ENCODE measurements at regions not wholly inside any gene's neighbourhood (a gene's known extent, or its start where the extent isn't known, plus 50 kb on each side); places are given as distances from the start of the nearest gene placed in this dataset.

DNA sequence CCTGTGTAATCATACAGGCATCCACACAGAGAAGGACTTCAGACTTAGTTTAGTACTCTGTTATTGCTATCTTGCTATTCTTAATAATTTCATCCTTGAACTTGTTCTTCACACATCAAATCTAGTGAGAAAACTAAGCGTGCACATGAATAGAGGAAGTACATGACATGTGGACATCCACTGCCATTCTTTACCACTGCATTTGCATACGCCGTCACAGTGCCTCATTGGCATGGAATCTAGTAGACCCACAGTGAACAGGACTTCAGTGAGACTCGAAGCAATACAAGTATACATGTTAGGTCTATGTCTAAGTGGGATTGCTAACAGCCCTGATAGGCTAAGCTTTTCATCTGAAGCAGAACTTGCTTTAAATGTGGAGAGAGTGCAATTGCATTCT lies 592.1 kb downstream of the TLE4 start:
- Histone ChIP-seq H2BK15ac (ENCODE audit: low read length) (no peak overlapping the region), H2BK120ac (ENCODE audit: low read depth, low read length) (no peak overlapping the region), H2AFZ (ENCODE audit: low read length) (no peak overlapping the region), H3K23ac (ENCODE audit: low read depth, low read length, poor library complexity) (no peak overlapping the region), H2BK12ac (ENCODE audit: low read length) (no peak overlapping the region), H3K14ac (ENCODE audit: low read length) (no peak overlapping the region), H3K9me3 (replicated peaks in 1 of 2; ENCODE audit: control insufficient read depth in 2 of 2, insufficient read depth in 1 of 2, low read depth in 1 of 2, low read length in 2 of 2) (no peaks in the 10 kb centered on the region), H3K4me3 (ENCODE audit: low read length in 2 of 2) (no peak overlapping the region), H2AK5ac (ENCODE audit: low read depth, low read length) (no peak overlapping the region), H3K9ac (ENCODE audit: low read depth, low read length, poor library complexity) (no peak overlapping the region), H3K27me3 (ENCODE audit: control insufficient read depth in 3 of 3, insufficient read depth in 3 of 3, low read depth in 1 of 3, low read length in 3 of 3) (no peaks in the 10 kb centered on the region), H3K79me1 (ENCODE audit: low read depth, low read length) (no peaks in the 10 kb centered on the region), H4K91ac (ENCODE audit: low read depth, low read length, poor library complexity) (no peak overlapping the region), H4K8ac (ENCODE audit: low read depth, low read length) (no peak overlapping the region), H3K4me1 (ENCODE audit: control insufficient read depth in 2 of 2, insufficient read depth in 1 of 2, low read depth in 1 of 2, low read length in 2 of 2) (no peaks in the 10 kb centered on the region), H3K4ac (ENCODE audit: low read length) (no peak overlapping the region), H3K4me2 (ENCODE audit: insufficient read depth, low read length, poor library complexity, severe bottlenecking) (no peak overlapping the region), H2BK5ac (ENCODE audit: low read length) (no peak overlapping the region), H3K18ac (ENCODE audit: low read length) (no peak overlapping the region), H3K36me3 (replicated peaks in 1 of 2; ENCODE audit: control insufficient read depth in 2 of 2, insufficient read depth in 2 of 2, low read length in 2 of 2) (no peaks in the 10 kb centered on the region), H3K27ac (replicated peaks; ENCODE audit: low read length) (no peak overlapping the region)
- DNase-seq (ENCODE audit: low spot score), result no peak
- WGBS, 2 donors (ENCODE audit: extremely low coverage in 2 of 2, insufficient read length in 2 of 2, insufficient replicate concordance in 1 of 2), result no CpG with 5 or more reads among the region's 4 CpGs

DNA sequence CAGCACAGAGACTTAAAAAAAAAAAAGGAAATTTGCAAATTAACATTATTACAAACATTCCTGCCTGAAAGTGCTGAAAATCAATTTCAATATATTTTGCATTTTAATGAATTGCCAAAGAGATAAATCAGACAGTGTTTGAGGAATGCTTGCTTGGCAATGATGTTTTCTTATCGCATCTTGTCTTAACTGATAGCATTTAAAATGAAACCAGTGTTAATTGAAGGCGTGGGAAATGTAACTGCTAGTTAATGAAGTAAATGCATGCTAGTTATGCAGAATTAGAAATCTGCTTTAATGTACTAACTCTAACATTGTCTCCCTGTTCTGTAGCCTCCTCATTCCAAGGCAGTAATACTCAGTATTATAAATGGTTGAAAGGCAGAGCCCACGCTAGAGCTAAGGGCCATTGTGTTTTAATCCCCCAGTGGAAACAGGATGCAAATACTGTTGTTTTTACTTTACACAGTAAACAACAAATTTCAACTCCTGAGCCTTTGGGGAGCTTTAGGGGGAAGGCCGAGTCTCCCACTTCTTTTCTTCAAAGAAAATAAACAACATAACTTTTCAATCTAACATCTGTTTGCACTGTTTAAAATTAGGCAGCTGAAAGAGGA lies 586.9 kb downstream of the TLE4 start:
- Histone ChIP-seq H2AK5ac (ENCODE audit: low read depth, low read length) (no peak overlapping the region), H3K9ac (ENCODE audit: low read depth, low read length, poor library complexity) (no peak overlapping the region), H3K4me2 (ENCODE audit: insufficient read depth, low read length, poor library complexity, severe bottlenecking) (no peak overlapping the region)

DNA sequence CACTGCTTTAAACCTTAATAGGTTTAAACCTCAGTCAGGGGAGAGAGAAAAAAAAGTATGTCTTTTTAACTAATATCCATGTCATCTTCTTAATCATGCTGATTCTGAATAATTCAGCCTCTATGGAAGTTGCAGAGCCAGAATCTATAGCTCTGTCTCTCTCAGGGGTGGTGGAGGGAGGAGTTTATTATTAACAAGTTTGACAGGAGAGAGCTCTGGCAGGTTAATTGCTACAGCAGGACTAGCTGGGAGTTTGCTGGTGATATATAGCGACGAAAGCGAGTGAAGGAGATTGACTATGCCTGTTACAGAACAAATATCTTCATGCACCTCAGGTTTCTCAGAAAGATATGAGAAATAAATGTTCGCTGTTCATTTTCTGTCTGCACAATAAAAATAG lies 586.4 kb downstream of the TLE4 start:
- H3K4me1 ChIP-seq (ENCODE audit: control insufficient read depth in 2 of 2, insufficient read depth in 1 of 2, low read depth in 1 of 2, low read length in 2 of 2), result no peaks in the 10 kb centered on the region
- no peak overlapping the region for H3K14ac ChIP-seq (ENCODE audit: low read length)
- no peak overlapping the region for H2BK12ac ChIP-seq (ENCODE audit: low read length)
- H2BK120ac ChIP-seq (ENCODE audit: low read depth, low read length), result no peak overlapping the region
- H3K4ac ChIP-seq (ENCODE audit: low read length), result no peak overlapping the region
- no peak overlapping the region for H2BK15ac ChIP-seq (ENCODE audit: low read length)
- no peak for DNase-seq (ENCODE audit: low spot score)
- H2AFZ ChIP-seq (ENCODE audit: low read length), result no peak overlapping the region
- no peak overlapping the region for H3K18ac ChIP-seq (ENCODE audit: low read length)
- no peak overlapping the region for H3K27ac ChIP-seq (replicated peaks; ENCODE audit: low read length)
- H3K4me3 ChIP-seq (ENCODE audit: low read length in 2 of 2), result no peak overlapping the region
- H4K8ac ChIP-seq (ENCODE audit: low read depth, low read length), result no peak overlapping the region
- no peak overlapping the region for H2AK5ac ChIP-seq (ENCODE audit: low read depth, low read length)
- no peak overlapping the region for H4K91ac ChIP-seq (ENCODE audit: low read depth, low read length, poor library complexity)
- H3K4me2 ChIP-seq (ENCODE audit: insufficient read depth, low read length, poor library complexity, severe bottlenecking), result no peak overlapping the region
- H3K27me3 ChIP-seq (ENCODE audit: control insufficient read depth in 3 of 3, insufficient read depth in 3 of 3, low read depth in 1 of 3, low read length in 3 of 3), result no peaks in the 10 kb centered on the region
- H3K79me1 ChIP-seq (ENCODE audit: low read depth, low read length), result no peaks in the 10 kb centered on the region
- no CpG with 5 or more reads among the region's 4 CpGs for WGBS, 2 donors (ENCODE audit: extremely low coverage in 2 of 2, insufficient read length in 2 of 2, insufficient replicate concordance in 1 of 2)
- no peaks in the 10 kb centered on the region for H3K9me3 ChIP-seq (replicated peaks in 1 of 2; ENCODE audit: control insufficient read depth in 2 of 2, insufficient read depth in 1 of 2, low read depth in 1 of 2, low read length in 2 of 2)
- H3K9ac ChIP-seq (ENCODE audit: low read depth, low read length, poor library complexity), result no peak overlapping the region
- no peak overlapping the region for H3K23ac ChIP-seq (ENCODE audit: low read depth, low read length, poor library complexity)
- no peaks in the 10 kb centered on the region for H3K36me3 ChIP-seq (replicated peaks in 1 of 2; ENCODE audit: control insufficient read depth in 2 of 2, insufficient read depth in 2 of 2, low read length in 2 of 2)
- no peak overlapping the region for H2BK5ac ChIP-seq (ENCODE audit: low read length)

More for the DNA sequence above, 586.9 kb downstream of the TLE4 start:
- no peaks in the 10 kb centered on the region for H3K27me3 ChIP-seq (ENCODE audit: control insufficient read depth in 3 of 3, insufficient read depth in 3 of 3, low read depth in 1 of 3, low read length in 3 of 3)
- no CpG with 5 or more reads among the region's 4 CpGs for WGBS, 2 donors (ENCODE audit: extremely low coverage in 2 of 2, insufficient read length in 2 of 2, insufficient replicate concordance in 1 of 2)
- H2AFZ ChIP-seq (ENCODE audit: low read length), result no peak overlapping the region
- H3K14ac ChIP-seq (ENCODE audit: low read length), result no peak overlapping the region
- H2BK120ac ChIP-seq (ENCODE audit: low read depth, low read length), result no peak overlapping the region
- no peak overlapping the region for H3K27ac ChIP-seq (replicated peaks; ENCODE audit: low read length)
- no peak overlapping the region for H3K4ac ChIP-seq (ENCODE audit: low read length)
- no peaks in the 10 kb centered on the region for H3K36me3 ChIP-seq (replicated peaks in 1 of 2; ENCODE audit: control insufficient read depth in 2 of 2, insufficient read depth in 2 of 2, low read length in 2 of 2)
- no peak overlapping the region for H4K91ac ChIP-seq (ENCODE audit: low read depth, low read length, poor library complexity)
- H3K4me3 ChIP-seq (ENCODE audit: low read length in 2 of 2), result no peak overlapping the region
- no peak overlapping the region for H2BK12ac ChIP-seq (ENCODE audit: low read length)
- H2BK15ac ChIP-seq (ENCODE audit: low read length), result no peak overlapping the region
- no peak overlapping the region for H3K18ac ChIP-seq (ENCODE audit: low read length)
- H3K9me3 ChIP-seq (replicated peaks in 1 of 2; ENCODE audit: control insufficient read depth in 2 of 2, insufficient read depth in 1 of 2, low read depth in 1 of 2, low read length in 2 of 2), result no peaks in the 10 kb centered on the region
- H4K8ac ChIP-seq (ENCODE audit: low read depth, low read length), result no peak overlapping the region
- no peak for DNase-seq (ENCODE audit: low spot score)
- no peaks in the 10 kb centered on the region for H3K79me1 ChIP-seq (ENCODE audit: low read depth, low read length)
- H3K23ac ChIP-seq (ENCODE audit: low read depth, low read length, poor library complexity), result no peak overlapping the region
- no peaks in the 10 kb centered on the region for H3K4me1 ChIP-seq (ENCODE audit: control insufficient read depth in 2 of 2, insufficient read depth in 1 of 2, low read depth in 1 of 2, low read length in 2 of 2)
- H2BK5ac ChIP-seq (ENCODE audit: low read length), result no peak overlapping the region

DNA sequence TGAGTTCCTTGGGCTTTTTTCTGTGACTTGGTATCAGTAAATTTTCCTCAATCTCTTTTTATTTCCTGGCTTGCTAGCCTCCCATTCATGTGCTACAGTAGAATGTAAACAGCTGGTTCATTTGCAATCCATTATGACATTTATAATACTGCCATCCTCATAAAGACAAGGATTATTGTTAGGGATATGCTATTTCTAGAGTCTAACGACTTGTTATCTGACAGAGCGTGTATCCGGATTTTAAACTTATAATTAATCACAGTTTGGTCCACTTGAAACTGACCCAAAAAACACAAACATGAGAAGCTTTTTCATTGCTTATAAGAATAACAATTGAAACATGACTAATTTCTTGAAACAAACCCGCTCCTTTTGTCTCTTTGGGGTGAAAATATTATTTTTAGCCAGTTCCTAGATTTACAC lies 585.8 kb downstream of the TLE4 start:
- no peak overlapping the region for H2AFZ ChIP-seq (ENCODE audit: low read length)
- H2AK5ac ChIP-seq (ENCODE audit: low read depth, low read length), result no peak overlapping the region
- no peak overlapping the region for H3K4me2 ChIP-seq (ENCODE audit: insufficient read depth, low read length, poor library complexity, severe bottlenecking)
- no peak overlapping the region for H3K23ac ChIP-seq (ENCODE audit: low read depth, low read length, poor library complexity)
- no peaks in the 10 kb centered on the region for H3K79me1 ChIP-seq (ENCODE audit: low read depth, low read length)
- WGBS, 2 donors (ENCODE audit: extremely low coverage in 2 of 2, insufficient read length in 2 of 2, insufficient replicate concordance in 1 of 2), result no CpG with 5 or more reads among the region's 4 CpGs
- H3K14ac ChIP-seq (ENCODE audit: low read length), result no peak overlapping the region
- H2BK120ac ChIP-seq (ENCODE audit: low read depth, low read length), result no peak overlapping the region
- H3K4me1 ChIP-seq (ENCODE audit: control insufficient read depth in 2 of 2, insufficient read depth in 1 of 2, low read depth in 1 of 2, low read length in 2 of 2), result no peaks in the 10 kb centered on the region
- no peak overlapping the region for H3K27ac ChIP-seq (replicated peaks; ENCODE audit: low read length)
- no peak overlapping the region for H3K4me3 ChIP-seq (ENCODE audit: low read length in 2 of 2)
- no peaks in the 10 kb centered on the region for H3K27me3 ChIP-seq (ENCODE audit: control insufficient read depth in 3 of 3, insufficient read depth in 3 of 3, low read depth in 1 of 3, low read length in 3 of 3)
- no peak overlapping the region for H2BK5ac ChIP-seq (ENCODE audit: low read length)
- H2BK12ac ChIP-seq (ENCODE audit: low read length), result no peak overlapping the region
- no peak overlapping the region for H4K91ac ChIP-seq (ENCODE audit: low read depth, low read length, poor library complexity)
- no peak overlapping the region for H3K9ac ChIP-seq (ENCODE audit: low read depth, low read length, poor library complexity)
- H3K9me3 ChIP-seq (replicated peaks in 1 of 2; ENCODE audit: control insufficient read depth in 2 of 2, insufficient read depth in 1 of 2, low read depth in 1 of 2, low read length in 2 of 2), result no peaks in the 10 kb centered on the region
- no peak overlapping the region for H3K18ac ChIP-seq (ENCODE audit: low read length)
- no peak overlapping the region for H3K4ac ChIP-seq (ENCODE audit: low read length)
- H2BK15ac ChIP-seq (ENCODE audit: low read length), result no peak overlapping the region
- no peaks in the 10 kb centered on the region for H3K36me3 ChIP-seq (replicated peaks in 1 of 2; ENCODE audit: control insufficient read depth in 2 of 2, insufficient read depth in 2 of 2, low read length in 2 of 2)
- DNase-seq (ENCODE audit: low spot score), result no peak
- no peak overlapping the region for H4K8ac ChIP-seq (ENCODE audit: low read depth, low read length)
